ENCODE measurements at regions not wholly inside any gene's neighbourhood (a gene's known extent, or its start where the extent isn't known, plus 50 kb on each side); places are given as distances from the start of the nearest gene placed in this dataset.

DNA sequence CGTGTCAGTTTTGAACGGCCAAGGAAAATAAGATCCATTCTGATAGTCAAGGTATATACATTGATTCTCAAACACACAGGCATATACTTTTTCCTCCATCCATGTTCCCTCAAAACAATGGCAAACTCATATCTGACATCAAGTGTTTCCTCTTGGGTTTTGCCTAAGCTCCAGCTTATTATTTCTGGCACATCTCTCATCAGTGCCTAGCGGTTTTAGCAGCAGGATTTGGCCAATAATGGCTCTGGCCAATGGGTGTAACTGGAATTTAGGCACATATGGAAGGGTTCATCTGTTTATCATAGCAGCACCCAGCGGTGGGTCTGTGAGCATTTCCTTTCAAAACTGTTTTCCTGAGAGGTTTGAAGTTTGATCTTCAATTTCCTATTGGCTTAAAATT is 161.6 kb upstream of the TLL1 start:
- TF ChIP-seq, protein P1, sequence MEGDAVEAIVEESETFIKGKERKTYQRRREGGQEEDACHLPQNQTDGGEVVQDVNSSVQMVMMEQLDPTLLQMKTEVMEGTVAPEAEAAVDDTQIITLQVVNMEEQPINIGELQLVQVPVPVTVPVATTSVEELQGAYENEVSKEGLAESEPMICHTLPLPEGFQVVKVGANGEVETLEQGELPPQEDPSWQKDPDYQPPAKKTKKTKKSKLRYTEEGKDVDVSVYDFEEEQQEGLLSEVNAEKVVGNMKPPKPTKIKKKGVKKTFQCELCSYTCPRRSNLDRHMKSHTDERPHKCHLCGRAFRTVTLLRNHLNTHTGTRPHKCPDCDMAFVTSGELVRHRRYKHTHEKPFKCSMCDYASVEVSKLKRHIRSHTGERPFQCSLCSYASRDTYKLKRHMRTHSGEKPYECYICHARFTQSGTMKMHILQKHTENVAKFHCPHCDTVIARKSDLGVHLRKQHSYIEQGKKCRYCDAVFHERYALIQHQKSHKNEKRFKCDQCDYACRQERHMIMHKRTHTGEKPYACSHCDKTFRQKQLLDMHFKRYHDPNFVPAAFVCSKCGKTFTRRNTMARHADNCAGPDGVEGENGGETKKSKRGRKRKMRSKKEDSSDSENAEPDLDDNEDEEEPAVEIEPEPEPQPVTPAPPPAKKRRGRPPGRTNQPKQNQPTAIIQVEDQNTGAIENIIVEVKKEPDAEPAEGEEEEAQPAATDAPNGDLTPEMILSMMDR (IDR thresholded peaks at IDR 0.05): no peak
- no peak for TF ChIP-seq EZH2phosphoT487 (IDR thresholded peaks at IDR 0.05)
- no peak for TF ChIP-seq EZH2 (IDR thresholded peaks at IDR 0.05)
